ENCODE measurements at regions not wholly inside any gene's neighbourhood (a gene's known extent, or its start where the extent isn't known, plus 50 kb on each side); places are given as distances from the start of the nearest gene placed in this dataset.

DNA sequence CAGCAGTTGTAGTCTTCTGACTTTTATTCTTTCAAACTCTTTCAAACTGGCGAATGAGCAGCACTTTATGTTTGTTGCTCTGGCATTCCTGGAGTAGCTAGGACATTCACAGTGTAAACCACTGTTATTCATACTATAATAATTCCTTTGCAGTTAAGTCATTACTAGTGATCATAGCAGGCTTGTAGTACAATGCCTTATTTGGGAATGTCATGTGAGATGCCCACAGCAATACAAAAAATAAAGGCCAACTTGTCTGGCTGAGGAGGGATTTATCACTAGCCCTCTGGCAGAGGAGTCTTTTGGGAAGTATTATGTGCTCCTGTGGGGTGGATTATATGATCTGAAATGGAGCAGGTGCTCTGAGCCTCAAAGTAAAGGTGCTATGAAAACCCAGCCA is 197.2 kb downstream of the VGLL3 start:
- TF ChIP-seq CTCF (IDR thresholded peaks at IDR 0.05; ENCODE audit: low read depth, low read length, missing input control) (no peak), MAX (IDR thresholded peaks at IDR 0.05) (no peak), RXRA (IDR thresholded peaks at IDR 0.05) (no peak), RAD21 (IDR thresholded peaks at IDR 0.05) (no peak), NR2F2 (IDR thresholded peaks at IDR 0.05) (no peak), HNF4G (IDR thresholded peaks at IDR 0.05) (no peak), FOXA1 (IDR thresholded peaks at IDR 0.05) (no peak)
